HG02678 (cell line): ENCODE measurements at regions not wholly inside any gene's neighbourhood (a gene's known extent, or its start where the extent isn't known, plus 50 kb on each side); places are given as distances from the start of the nearest gene placed in this dataset.
"Not testable (repeated sequence)": the region's sequence is repeated elsewhere in the genome, so short reads cannot be mapped to it uniquely, and the experiment has no call there.

Experiments
- ATAC-seq: cut with Tn5 transposase; IDR thresholded peaks from one replicate; pipeline ENCODE4 v1.9.1; 2021; ENCODE audit warnings: mild to moderate bottlenecking, moderate library complexity; ENCODE audit not compliant: unreplicated experiment

- ATAC-seq, result no peak
These were observed 317.7 kb upstream of the SEMA3C start for GRCh38 chr7:81236560-81236959.

DNA sequence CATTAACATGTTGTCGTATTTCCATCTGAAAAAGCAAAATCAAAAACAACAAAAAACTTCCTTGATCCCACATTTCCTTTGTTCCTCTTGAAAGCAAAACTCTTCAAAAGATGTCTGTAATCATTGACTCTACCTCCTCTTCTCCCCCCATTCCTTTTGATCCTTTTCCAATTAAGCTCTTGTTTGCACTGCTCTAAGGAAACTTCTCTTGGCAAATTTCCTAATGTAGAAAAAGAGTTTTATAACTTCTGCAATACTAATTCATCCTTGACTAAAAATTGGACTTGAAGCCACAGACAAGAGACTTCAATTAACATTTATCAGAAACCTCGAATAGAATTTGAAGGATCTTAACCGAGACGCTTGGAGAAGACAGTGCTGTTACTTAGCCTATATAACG is 317.1 kb upstream of the SEMA3C start:
- no peak for ATAC-seq

DNA sequence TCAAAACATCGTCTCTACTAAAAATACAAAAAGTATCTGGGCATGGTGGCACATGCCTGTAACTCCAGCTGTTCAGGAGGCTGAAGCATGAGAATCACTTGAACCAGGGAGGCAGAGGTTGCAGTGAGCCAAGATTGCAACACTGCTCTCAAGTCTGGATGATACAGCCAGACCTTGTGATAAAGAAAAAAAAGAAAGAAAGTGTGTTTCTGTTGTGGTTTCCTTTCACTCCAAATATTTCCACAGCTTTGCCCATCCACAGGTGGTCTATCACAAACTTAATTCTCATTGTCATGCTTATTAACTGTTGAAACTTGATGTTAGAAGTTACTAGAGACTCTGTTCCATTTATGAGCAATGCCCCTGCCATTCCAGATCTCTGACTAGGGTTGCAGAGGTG is 316.0 kb upstream of the SEMA3C start:
- no peak for ATAC-seq

DNA sequence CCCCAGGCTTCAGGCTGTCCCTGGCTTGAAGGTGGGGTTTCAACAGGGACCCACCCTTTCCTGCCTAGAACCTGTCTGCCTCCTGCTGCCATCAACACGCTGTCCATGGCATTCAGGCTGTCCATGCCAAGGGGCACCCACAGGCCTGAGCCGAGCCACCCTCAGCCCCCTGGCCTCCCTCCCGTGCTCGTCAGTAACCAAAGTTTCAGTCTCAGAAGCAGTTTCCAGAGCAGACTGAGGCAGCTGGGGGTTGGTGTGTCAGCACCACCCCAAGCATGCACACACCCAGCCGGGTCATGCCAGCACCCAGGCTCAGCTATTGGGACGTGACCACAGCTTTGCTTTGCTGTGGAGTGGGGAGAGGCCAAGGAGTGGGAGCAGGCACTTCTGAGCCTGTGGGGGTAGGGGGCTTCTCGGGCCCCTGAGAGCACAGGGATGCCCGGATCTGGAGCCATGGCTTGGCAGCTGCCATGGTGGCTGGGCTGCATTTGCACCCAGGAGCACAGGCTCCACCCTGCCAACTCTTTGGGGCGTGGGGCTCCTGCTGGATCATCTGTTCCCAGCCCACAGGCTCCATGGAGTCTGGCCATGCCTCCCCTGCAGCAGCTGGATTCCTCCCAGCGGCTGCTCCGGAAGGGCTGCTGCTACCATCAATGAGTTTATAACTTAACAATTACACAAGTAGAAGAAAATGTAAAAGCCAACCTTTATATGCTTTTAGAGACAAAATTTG is 314.5 kb upstream of the SEMA3C start:
- no peak for ATAC-seq

DNA sequence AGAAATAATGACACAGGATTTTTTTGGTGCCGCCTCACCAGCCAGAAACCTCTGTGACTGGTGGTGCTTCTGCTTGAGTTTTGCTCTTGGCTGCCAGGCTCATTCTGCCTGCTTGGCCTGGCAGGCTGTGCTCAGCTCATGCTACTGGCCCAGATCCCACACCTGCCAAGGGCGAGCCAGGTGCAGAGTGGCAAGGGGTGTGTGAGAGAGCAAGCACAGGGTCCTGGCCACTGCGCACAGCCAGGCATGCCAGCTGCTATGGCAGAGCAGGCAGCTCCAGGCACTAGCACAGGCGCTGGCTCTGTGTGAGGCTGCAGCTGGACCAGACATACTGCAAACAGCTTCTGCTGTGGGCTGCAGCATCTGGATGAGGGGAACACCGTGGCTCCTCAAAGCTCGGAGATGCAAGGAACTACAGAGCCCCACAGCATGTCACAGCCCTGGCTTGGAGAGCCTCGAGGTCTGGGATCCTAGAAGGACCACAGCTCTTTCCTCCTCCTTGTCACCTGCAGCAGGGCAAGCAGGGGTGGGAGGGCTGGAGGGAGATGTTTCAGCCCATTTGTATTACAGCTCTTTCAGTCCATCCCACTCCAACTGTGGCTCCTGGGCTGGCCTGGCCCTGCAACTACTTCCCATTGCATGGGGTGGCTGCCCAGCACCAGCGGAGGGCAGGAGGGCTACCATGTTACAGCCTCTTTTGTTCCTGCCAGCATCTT is 313.4 kb upstream of the SEMA3C start:
- no peak for ATAC-seq

DNA sequence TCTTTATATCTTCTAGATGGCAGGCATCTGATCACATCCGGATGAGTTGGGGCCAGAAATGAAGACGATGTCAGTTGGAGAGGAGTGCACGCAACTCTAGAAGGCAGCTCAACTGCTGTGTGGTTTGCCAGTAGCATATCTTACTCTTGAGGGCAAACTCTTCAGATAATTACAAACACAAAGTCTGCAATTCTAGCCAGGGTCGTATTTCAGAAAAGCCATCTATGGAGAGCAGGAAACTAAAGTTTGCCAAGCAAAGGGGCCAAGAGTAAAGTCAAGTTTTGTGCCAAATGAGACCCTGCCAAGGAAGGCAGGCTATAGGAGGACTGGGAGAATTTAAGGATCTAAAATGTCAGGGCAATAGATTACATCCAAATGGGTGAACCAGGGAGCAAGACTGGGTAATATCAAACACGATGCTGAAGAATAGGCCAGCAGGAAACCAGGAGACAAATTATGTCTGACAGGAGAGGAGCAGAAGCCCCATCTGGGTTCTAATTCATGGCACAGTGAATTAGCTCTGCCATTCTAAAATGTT is 312.5 kb upstream of the SEMA3C start:
- no peak for ATAC-seq

DNA sequence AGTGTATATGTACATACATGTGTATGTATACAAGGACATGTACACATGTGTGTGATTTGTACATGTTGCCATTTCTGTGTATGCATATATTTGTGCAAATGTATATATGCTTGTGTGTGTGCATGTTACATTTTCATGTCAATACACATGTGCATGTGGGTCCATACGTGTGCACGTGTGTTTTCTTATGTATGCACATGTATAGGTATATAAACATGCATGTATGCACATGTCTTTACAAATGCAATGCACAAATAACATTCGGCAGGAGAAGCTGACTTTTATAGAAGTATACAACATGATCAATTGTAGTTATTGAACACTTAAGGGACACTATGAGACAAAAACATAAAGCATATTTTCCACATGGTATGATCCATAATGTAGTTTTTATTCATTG is 307.4 kb upstream of the SEMA3C start:
- ATAC-seq, result no peak

DNA sequence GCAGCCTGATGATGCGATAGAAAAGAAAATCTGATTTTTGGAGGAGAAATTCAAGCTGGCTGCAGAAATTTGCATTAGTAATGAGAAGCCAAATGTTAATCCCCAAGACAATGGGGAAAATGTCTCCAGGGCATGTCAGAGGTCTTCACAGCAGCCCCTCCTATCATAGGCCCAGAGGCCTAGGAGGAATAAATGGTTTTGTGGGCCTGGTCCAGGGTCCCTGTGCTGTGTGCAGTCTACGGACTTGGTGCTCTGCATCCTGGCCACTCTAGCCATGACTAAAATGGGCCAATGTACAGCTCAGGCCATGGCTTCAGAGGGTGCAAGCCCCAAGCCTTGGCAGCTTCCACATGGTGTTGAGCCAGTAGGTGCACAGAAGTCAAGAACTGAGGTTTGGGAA is 303.8 kb upstream of the SEMA3C start:
- not testable (repeated sequence) for ATAC-seq

- ATAC-seq, result no peak
These were observed 302.8 kb upstream of the SEMA3C start for GRCh38 chr7:81221527-81222217.

DNA sequence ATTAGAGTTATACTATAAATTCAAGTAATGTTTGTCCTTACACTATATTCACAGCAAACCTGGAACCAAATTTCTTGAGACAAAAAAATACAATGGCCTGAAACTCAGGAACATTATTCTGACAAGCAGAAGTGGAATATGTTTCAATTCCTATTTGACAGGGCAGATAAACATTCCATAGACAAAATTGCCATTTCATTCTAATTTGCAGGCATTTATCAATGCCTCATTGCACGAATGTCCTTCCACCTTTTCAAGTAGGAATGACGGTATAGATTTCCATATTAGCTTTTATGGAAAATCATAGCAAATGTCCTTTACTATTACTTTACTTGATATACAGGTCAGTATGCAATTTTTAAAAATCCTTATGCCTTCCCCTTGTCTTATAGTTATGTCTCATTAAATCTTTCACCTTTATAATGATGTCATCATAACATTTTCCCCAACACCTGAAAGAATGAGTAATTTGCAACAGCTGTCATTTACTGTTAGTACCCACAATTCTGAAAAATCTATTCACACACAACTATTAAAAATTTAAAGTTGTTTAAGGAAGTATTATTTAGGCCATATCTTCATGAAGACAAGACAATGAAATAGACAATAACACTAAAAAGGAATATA is 299.7 kb upstream of the SEMA3C start:
- ATAC-seq, result no peak

GRCh38 chr7:81213394-81213793 is 294.5 kb upstream of the SEMA3C start:
- ATAC-seq, result no peak

- no peak for ATAC-seq
These were observed 293.1 kb upstream of the SEMA3C start for GRCh38 chr7:81211934-81212320.

- ATAC-seq, result no peak
These were observed 292.5 kb upstream of the SEMA3C start for GRCh38 chr7:81211204-81211933.

- no peak for ATAC-seq
These were observed 291.6 kb upstream of the SEMA3C start for GRCh38 chr7:81210137-81211064.

DNA sequence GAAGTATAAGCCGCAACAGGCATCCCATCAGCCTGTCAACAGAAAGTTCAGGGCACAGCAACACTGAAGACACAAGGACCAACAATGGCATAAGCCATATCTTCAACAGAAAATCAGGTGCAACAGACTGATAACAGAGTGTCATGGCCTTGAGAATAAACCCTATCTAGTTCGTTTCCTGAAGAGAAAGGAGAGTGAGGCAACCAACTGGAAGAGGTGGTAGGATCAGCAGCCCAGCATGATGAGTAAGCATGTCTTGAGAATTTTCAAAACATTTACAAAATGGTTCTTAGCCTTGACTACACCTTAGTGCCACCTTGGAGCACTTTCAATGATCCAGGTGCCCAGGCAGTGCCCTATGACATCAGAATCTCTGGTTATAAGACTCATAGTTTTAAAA is 290.2 kb upstream of the SEMA3C start:
- ATAC-seq, result no peak

DNA sequence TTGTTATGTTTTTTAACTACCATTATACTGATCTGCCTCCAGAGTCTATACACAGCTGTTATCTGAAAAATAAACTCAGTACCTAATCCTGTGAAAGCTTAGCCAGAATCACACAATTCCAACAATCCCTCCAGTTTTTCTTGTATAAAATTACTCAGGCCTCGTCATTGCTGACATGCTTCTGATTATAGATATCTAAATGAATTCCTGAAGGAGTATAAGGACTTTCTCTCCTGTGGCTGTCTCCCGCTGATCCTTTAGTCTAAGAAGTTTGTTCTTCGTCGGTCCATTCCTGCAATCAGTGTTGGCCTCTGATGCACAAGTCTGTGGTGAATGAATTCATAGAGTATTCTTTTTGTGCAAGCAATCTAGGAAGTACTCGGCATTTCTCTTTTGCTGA is 288.9 kb upstream of the SEMA3C start:
- no peak for ATAC-seq

DNA sequence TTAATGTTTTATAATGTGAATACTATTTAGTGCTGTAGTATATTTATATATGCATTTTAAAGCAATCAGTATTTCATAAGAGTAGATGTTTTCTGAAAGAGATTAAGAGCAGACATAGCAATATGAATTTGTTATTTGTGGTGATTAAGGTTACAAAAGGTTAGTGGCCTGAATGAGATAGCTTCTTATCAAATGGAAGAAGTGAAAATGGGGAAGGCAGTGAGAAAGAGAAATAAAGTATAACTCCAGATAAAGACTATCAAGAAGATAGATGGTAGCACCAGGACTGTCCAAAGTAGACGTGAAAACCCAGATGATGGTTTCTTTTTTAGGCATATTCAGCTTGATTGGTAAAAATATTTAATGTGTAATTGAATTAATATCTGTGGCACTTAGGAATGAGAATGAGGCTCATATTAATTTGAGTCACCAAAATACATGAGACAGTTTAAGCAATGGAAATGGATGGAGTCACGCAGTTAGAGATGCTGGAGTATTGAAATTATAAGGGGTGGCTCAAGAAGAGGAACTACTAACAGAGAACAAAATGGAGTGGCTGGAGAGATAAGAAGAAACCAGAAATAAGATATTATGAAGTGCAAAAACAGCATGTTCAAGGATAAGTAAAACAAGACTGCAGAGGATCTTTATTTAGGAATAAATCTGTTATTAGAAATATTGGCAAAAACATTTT is 288.0 kb upstream of the SEMA3C start:
- no peak for ATAC-seq

- ATAC-seq, result no peak
These were observed 287.4 kb upstream of the SEMA3C start for GRCh38 chr7:81206217-81206616.

DNA sequence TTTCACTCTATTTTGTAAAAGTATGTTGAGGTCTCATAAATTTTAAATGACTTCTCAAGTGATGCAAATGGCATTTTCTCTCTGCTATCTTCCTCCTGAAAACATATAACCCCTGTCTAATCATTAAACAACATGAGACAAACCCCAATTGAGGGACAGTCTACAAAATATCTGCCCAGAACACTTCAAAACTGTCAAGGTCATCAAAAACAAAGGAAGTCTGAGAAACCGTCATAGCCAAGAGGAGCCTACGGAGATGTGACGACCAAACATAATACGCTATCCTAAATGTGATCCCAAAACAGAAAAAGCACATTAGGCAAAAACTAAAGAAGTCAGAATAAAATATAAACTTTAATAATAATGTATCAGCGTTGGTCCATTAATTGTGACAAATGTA is 282.3 kb upstream of the SEMA3C start:
- no peak for ATAC-seq
